HG02884 (cell line): ENCODE measurements at regions not wholly inside any gene's neighbourhood (a gene's known extent, or its start where the extent isn't known, plus 50 kb on each side); places are given as distances from the start of the nearest gene placed in this dataset.
"Not testable (repeated sequence)": the region's sequence is repeated elsewhere in the genome, so short reads cannot be mapped to it uniquely, and the experiment has no call there.

ENCODE experiments used
- ATAC-seq: cut with Tn5 transposase; IDR thresholded peaks from one replicate; pipeline ENCODE4 v1.9.1; 2021; ENCODE audit warnings: mild to moderate bottlenecking, moderate library complexity; ENCODE audit not compliant: unreplicated experiment

DNA sequence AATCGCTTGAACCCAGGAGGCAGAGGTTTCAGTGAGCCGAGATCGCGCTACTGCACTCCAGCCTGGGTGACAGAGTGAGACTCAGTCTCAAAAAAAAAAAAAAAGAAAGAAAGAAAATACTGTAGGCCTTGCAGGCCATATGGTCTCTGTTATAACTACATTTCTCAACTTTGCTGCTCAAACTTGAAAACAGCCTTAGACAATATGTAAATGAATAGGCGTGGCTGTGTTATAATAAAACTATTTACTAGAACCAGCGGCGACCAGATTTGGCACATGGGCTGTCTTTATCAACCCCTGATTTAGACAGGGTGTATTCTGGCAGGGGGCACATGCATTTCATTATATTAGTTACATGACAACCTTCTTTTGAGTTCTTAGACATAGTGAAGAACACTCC is 130.0 kb downstream of the C9orf152 start:
- ATAC-seq, result no peak

DNA sequence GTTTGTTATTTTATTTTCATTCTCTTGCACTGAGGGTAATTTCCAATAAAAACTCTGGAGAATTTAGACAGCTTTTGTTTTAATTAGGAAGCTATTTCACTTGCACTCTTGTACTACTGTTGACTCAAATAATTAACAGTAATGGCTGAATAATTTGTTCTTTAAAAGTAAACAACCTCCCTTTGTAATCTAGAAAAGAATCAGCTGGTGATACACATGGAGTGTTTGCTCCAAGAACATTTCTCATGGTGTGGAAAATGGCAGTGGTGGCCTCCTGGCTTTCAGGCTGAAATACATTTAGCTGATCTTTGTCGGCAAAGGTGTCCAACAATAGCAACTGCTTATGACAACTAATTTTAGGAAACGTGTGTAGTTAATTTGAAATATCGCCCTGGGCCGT is 129.4 kb downstream of the C9orf152 start:
- ATAC-seq, result no peak

GRCh38 chr9:110081395-110081794 is 126.6 kb downstream of the C9orf152 start:
- ATAC-seq, result no peak

DNA sequence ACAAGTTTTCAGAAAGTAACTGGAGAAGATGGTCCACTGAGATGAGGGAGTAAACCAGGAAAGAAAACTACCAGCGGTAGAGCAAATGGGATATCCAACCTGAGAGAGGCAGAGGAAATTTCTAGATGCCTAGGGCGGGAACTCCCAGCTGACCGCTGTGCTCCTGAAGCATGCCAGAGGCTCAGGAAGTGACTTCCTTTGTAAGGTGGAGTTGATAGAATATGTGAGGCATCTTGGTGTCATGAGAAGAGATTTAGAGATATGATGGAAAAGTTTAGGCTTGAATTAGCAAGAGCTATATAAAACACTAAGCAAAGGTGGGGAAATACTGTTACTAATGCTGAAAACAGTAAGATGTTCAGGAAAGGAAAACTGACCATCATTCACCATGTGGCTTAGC is 124.1 kb downstream of the C9orf152 start:
- no peak for ATAC-seq

DNA sequence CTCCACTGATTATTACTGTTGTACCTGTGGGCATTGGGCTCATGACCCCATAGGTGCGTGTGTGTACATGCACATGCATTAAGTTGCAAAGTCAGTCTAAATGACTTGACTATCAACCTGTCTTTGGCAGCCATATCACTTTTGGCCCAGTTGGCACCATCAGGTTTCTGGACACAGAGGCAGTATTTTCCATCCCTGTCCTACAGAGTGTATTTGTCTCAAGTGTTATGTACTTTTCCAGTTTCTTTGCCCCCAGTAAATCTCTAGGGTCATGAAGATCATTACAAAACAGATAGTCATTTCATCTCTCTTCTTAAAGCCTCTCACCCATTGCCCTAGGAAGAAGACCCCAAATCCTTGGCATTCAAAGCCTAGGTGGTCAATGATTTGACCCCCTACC is 121.4 kb downstream of the C9orf152 start:
- no peak for ATAC-seq

DNA sequence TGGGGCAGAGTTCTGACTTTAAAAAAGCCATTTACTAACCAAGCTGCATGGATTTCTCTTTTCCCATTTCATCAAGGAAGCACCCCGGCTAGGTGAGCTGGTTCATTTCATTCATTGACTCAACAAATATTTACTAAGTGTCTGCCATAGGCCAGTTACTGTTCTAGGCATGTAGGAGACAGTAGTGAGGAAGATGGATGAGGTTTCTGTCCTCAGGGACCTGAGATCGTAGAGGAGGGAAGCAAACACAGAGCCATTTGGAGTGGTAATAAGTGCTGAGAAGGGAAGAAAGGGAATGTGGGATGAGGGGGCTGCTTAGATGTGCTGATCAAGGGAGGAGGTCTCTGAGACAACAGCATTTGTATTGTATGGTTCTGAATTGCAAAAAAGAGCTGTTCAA is 120.4 kb downstream of the C9orf152 start:
- ATAC-seq, result no peak

GRCh38 chr9:110088099-110088498 is 119.9 kb downstream of the C9orf152 start:
- ATAC-seq, result no peak

DNA sequence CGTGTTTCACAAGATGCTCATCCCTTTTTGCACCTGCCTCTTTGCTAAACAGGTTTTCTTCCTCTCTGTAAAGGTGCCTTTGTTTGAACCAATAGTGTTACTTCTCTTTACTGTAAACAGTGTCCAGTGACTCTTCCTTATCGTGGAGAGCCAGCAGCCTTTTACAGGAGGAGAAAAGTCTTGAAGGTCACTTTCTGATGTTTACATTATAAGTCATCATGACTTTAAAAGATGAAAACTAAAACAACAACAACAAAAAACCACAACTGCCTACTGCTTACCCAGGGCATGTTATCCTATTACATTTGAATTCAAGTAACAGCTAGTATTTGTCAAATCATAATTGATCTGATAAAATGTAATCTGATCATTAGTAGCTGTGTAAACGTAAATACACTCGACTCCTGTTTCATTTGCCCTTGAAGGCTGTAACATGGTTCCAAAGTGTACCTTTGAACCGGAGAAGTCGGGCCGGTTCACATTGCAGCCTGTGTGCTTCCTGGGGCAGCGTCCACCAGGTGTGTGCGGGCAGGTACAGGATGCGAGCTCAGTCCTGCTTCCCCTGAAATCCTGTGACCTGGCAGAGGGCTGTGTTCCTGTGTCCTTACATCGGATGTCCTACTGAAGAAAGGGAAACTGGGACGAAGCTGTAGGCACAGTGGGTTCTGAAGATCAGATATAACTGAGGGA is 118.1 kb downstream of the C9orf152 start:
- no peak for ATAC-seq

DNA sequence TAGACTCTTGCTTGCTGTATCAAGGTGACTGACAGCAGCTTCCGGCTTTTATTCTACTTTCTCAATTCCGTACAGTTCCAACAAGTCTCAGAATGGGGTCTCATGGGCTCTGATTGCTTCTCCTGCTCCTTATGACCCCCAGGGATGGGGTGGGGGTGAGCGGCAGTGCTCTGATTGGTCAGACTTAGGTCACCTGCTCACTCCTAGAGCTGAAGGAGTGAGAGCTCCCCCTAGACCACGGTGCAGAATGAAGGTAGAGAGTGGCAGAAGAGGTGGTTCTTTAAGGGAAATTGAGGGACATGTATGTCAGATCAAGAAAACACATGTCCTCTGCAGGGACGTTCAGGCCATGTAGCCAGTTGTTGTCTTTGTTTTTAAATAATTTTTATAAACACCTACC is 115.2 kb downstream of the C9orf152 start:
- ATAC-seq, result no peak

GRCh38 chr9:110093417-110093816 is 114.5 kb downstream of the C9orf152 start:
- no peak for ATAC-seq

DNA sequence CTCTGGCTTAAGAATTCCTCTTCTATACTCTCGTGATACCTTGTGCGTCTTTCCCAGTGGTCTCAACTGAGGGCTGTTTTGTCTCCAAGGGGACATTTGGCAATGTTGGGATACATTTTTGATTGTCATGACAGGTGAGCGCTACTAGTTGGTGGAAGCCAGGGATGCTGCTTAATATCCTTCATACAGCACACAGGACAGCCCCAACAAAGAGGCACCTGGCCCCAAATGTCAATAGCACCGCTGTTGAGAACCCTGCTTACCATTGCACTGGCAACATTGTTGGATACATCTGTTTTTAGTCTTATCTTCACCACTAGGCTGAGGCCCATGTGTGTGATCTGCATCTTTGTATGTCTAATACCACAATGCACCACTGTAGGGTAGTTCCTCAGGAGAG is 114.1 kb downstream of the C9orf152 start:
- no peak for ATAC-seq

DNA sequence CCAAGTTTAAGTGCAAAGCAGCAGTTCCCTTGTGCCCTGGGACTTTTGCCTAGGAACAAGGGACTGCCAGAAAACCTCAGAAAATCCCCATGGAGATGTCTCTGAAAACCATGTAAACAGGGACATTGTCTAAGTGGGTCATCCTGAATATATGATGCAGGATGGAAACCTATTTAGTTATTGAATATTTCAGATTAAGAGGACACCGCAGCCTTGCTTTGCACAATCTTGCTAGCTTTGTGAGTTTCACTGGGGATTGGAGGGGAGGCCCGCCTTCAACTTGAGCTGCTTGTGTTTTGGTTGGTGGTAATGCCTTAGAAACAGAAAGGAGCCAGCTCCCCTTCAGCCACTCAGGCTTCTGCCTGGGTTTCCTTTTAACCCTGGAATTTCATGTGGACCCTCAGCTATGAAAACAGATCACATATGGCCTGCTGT is 112.8 kb downstream of the C9orf152 start:
- no peak for ATAC-seq

DNA sequence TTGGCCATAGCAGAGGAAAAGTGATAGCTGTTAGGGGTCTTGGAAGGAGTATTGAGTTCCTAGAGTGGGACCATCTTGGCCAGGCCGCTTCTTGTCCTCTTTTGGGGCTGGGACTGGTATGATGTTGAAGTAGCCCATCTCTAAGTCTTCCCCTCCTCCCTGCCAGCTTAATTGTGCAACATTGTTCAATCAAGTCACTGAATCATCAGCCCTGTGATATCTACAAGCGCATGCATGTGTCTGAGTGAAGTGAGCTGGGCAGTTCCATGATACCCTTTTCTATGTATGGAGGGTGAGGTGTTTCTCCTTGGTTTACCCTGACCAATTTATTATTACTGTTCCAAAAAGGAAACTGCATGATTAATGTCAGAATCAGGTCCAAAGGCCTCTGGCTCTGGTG is 112.2 kb downstream of the C9orf152 start:
- no peak for ATAC-seq

DNA sequence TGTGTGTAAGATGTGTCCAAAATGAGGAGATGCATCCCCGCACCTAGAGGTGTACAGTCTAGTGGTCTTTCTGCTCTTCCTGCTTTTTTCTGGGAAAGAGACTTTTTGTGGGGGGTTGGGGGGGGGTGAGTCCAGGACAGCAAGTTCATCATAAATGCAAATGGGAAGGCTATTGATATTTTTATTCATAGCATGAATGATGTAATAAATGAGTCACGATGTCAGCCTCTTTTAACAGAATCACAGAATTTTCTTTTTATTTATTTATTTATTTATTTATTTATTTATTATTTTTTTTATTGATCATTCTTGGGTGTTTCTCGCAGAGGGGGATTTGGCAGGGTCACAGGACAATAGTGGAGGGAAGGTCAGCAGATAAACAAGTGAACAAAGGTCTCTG is 111.3 kb downstream of the C9orf152 start:
- not testable (repeated sequence) for ATAC-seq

- no peak for ATAC-seq
These were observed 108.5 kb downstream of the C9orf152 start for GRCh38 chr9:110099236-110100095.

DNA sequence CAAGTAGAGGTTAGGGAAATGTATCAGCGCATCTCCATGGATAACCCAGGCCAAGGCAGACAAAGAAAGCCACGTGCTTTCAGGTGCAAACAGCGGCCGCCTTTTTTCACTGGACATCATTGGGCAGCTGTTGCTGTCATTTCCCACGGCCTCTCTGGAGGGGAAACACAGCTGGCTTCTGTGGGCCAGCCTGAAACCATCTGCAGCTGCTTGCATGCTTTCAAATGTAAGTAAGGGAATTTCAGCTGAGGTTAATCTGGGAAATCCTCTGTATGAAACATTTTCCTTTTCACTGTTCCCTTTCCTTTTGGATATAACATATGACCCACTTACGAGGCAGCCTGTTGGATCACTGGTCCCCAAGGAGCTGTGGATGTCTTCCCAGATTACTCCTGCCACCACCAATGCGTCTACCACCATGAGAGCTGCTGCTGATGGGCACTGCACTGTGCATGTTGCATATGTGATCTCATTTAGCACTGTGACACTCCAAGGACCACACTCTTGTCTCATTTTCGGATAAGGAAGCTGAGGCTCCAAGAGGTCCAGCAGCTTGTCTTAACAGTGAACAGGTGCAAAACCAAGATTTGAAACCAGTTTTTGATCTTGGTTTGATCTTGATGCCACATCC is 106.3 kb downstream of the C9orf152 start:
- ATAC-seq, result peak; percentile 68

GRCh38 chr9:110103257-110103656 is 104.7 kb downstream of the C9orf152 start:
- ATAC-seq, result no peak

DNA sequence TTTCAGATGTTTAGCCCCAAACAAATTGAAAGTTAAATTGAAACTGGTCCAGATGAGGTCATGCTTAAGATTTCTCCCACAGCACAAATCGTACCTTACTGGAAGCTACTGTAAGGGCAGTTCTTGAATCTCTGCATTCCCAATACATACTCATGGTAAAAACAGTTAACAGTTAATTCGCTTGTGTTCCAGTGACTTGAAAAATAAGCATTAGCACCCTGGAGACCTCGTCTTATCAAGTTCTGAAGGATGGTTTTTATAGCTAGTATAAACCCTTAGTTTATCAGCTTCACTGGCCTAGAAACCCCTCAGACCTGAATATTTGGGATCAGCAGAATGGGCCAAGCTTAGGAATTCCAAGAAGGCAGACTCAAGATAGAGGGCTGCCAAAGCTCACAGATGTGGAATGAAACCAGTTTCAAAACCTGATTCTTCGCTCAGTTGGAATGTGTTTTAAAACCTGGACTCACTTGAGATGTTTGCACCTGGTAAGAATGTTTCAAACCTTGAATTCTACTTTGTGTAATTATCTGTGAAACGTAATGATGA is 103.6 kb downstream of the C9orf152 start:
- no peak for ATAC-seq

DNA sequence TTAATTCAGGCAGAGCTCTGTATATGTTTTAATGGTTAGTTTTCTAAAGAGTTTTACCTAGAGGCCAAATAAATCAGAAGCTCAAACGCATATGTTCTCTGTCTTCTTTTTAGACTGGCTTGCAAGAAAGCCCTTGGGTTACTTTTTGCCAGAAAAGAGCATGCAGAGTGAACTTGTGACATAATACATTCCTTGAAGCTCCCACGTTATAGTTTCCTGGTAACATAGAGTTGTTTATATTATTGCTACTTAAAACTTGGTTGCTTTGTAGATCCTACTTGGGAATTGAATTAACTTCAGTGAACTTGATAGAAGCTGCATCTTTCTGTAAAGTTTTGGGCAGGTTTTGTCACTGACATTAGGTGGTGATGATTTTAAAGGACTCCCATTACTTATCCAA is 102.9 kb downstream of the C9orf152 start:
- no peak for ATAC-seq

- no peak for ATAC-seq
These were observed 101.3 kb downstream of the C9orf152 start for GRCh38 chr9:110106661-110107060.

GRCh38 chr9:110109333-110110092 is 98.4 kb downstream of the C9orf152 start:
- ATAC-seq, result peak; percentile 8
